Gastrocnemius medialis (tissue), 4 donors: ENCODE measurements at regions not wholly inside any gene's neighbourhood (a gene's known extent, or its start where the extent isn't known, plus 50 kb on each side); places are given as distances from the start of the nearest gene placed in this dataset.

Source experiments
- POLR2A ChIP-seq, 2 donors: fragments of 450-650 bp; IDR thresholded peaks; one replicate each; pipeline ENCODE4 v1.6.1; 2017; ENCODE audit warnings: antibody characterized with exemption in 2 of 2, mild to moderate bottlenecking in 2 of 2, moderate library complexity in 2 of 2
- TF ChIP-seq, protein P1 (sequence below), 5 experiments: fragments of 450-650 bp in 3 of 5; fragments of 200-600 bp in 2 of 5; sonication (generic) in 2 of 5; IDR thresholded peaks in 4 of 5; conservative IDR thresholded peaks in 1 of 5; 1 replicate in 4 of 5; 2 replicates in 1 of 5; pipeline ENCODE4 v1.5.1; 2016 to 2019; ENCODE audit warnings: antibody characterized with exemption in 5 of 5, mild to moderate bottlenecking in 3 of 5, moderate library complexity in 3 of 5

DNA sequence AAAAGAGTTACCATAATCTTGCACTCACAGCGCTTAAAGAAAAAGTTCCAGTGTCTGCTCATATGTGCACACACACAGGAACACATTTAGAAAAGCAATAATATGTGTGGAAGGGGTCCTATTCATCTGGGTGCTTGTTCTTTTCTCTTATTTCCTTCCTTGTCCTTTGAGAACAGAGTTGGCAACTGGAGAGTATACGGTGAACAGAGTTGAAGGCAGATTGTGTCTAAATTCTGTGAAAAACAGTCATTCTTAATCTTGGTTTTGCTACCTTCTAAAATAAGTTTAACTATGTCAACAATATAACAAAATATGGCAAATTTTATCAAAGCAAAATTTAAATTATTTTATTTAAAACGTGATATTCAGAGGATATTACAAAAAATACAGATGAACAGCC lies 365.1 kb upstream of the NOCT start:
- TF ChIP-seq, protein P1, sequence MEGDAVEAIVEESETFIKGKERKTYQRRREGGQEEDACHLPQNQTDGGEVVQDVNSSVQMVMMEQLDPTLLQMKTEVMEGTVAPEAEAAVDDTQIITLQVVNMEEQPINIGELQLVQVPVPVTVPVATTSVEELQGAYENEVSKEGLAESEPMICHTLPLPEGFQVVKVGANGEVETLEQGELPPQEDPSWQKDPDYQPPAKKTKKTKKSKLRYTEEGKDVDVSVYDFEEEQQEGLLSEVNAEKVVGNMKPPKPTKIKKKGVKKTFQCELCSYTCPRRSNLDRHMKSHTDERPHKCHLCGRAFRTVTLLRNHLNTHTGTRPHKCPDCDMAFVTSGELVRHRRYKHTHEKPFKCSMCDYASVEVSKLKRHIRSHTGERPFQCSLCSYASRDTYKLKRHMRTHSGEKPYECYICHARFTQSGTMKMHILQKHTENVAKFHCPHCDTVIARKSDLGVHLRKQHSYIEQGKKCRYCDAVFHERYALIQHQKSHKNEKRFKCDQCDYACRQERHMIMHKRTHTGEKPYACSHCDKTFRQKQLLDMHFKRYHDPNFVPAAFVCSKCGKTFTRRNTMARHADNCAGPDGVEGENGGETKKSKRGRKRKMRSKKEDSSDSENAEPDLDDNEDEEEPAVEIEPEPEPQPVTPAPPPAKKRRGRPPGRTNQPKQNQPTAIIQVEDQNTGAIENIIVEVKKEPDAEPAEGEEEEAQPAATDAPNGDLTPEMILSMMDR (IDR thresholded peaks at IDR 0.05 in 4 of 5, conservative IDR thresholded peaks at IDR 0.05 in 1 of 5): no peak
- TF ChIP-seq POLR2A (IDR thresholded peaks at IDR 0.05): no peak
